GM08714 (cell line): ENCODE measurements at regions not wholly inside any gene's neighbourhood (a gene's known extent, or its start where the extent isn't known, plus 50 kb on each side); places are given as distances from the start of the nearest gene placed in this dataset.

ENCODE experiments used
- H3K4me3 ChIP-seq: fragments of 200-500 bp; sonication (Bioruptor generic); 2 replicates; pipeline ENCODE4 v1.5.1; 2014; ENCODE audit warnings: mild to moderate bottlenecking, low read length, inconsistent platforms
- ZNF274 ChIP-seq: IDR thresholded peaks from 2 replicates; pipeline ENCODE4 v1.6.1; 2012; ENCODE audit warnings: mild to moderate bottlenecking, low read depth, low read length

DNA sequence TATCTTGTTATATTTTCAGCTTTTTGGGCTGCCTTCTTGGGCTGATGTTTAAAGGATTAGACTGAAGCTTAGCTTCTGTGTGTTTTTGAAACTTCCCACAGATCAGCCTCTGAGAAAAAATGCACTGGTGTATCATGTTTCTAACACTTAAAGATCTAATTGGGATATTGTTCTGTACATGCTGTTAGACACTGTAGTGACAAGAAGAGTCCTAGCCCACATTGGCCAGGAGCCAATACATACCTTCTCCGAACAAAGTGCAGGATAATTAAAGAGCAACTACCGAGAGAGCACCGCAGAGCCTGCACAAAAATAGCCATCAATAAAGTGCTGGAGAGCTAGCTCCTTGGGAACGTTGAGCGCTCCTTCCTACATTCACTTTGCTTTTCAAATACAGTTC is 289.4 kb upstream of the SP8 start:
- no peak for TF ChIP-seq ZNF274
- no peak overlapping the region for H3K4me3 ChIP-seq

GRCh38 chr7:21076574-21076973 is 289.9 kb upstream of the SP8 start:
- no peak for TF ChIP-seq ZNF274
- H3K4me3 ChIP-seq = no peak overlapping the region

DNA sequence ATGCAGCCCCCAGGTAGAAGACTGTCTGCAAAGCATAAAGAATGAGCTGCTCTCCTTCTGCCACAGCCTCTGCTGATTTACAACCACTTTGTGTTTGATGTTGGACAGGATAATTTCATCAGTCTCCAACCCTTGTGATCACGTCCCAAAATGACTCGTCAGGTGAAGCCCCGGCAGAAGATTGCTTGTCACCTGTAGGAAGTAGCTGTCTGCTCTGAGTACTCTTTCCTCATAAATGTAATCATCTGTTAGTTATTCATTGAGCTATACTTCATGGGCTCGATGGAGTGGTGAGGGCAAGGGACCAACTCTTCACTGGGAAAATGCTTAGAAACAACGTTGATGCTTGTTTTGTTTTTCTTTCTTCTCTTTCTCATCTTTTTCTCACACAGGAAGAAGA is 290.9 kb upstream of the SP8 start:
- H3K4me3 ChIP-seq = no peak overlapping the region
- no peak for TF ChIP-seq ZNF274

DNA sequence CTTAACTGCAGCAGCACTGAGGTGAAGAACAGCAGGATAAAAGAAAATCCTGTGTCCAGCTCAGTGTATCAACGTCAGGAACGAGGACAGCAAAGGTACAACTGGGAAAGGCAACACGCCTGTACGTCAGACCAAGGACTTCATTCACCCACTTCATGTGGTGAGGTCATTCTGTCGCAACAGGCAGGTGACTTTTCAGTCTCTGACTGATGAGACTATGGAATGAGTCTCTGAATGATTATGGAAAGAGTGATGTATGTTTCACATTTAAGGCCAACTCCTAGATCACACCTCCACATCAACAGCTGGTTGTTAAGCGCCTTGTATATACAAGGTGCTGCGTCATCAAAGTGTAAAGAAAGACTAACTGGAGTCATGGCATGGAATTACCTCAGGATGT is 297.6 kb upstream of the SP8 start:
- no peak for TF ChIP-seq ZNF274
- no peak overlapping the region for H3K4me3 ChIP-seq

DNA sequence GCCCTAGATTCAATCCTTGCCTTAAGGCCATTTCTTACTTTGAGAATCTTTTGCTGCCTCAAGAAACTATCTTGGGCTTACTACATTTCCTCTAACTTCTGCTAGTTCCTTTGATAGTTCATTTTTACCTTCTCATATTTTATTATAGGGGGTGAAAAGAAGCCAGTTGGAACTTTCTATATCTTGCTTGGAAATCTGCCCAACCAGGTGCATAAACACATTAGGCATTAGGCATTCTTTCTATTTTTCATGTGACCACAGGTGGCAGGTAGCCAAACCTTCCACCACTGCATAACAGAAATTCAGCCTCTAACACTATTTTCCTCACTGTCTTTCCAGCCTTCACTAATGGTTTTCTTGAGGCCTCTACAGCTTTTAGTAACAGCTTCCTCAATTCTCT is 300.0 kb upstream of the SP8 start:
- no peak overlapping the region for H3K4me3 ChIP-seq
- no peak for TF ChIP-seq ZNF274

- TF ChIP-seq ZNF274 = no peak
- no peak overlapping the region for H3K4me3 ChIP-seq
Measured at GRCh38 chr7:21089653-21090052, 303.0 kb upstream of the SP8 start.

DNA sequence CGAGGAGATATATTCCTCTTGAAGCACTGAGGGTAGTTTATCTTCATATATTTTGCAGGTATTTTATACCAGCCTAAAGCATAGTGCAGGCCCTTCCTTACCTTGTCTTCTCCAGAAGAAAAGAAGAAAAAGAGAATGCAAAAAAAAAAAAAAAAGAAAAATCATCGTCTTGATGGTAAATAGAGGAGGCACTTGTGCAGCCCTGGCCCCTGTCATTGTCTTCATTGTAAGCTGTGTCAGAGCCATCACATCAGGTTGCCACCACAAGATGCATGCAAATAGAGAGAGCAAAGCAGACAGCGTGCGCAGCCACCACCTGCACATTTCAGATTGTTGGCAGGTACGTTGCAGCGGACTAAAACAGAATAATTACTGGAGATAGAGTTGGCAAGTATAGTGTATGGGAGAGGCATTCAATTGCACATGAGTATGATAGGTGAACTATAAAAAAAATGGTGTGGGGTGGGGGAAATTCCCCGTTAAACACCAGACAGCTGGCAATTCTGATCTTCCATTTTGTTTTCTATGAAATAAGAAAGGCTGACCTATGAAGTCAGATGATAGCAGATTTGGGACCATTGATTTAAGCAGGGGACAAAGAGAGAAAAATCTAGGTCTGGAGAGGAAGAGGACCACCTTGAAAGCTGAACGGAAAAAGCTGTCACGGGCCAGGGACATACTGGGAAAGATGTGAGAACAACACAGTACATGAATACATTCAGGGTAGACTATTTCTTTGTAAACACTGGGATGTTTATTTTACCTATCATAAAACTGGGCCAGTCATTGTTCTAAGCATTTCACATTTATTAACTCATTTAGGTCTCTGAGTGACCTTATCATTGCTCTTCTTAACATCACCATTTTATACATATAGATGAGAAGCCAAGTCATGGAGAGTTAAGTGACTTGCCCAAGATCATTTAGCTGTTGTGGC is 306.3 kb upstream of the SP8 start:
- H3K4me3 ChIP-seq = no peak overlapping the region
- no peak for TF ChIP-seq ZNF274

DNA sequence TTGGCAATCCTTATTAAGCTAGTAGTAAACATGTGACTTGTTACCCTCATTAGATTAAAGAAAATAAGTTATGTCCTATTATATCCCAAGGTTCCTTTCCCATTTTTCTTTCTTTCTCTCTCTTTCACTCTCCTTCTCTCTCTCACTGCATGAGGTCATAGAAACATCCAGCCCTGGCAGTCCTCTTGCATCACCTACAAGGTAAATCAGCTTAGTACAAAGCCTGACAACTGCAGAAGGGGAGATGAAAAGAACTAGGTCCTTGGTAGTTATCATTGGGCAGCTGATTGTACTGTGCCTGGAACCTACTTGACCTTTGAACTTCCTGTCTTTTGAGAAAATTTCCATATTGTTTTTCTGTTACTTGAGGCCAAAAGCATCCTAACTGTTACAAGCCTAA is 307.9 kb upstream of the SP8 start:
- H3K4me3 ChIP-seq = no peak overlapping the region
- TF ChIP-seq ZNF274 = no peak

GRCh38 chr7:21099432-21099831 is 312.7 kb upstream of the SP8 start:
- no peak for TF ChIP-seq ZNF274
- no peak overlapping the region for H3K4me3 ChIP-seq

DNA sequence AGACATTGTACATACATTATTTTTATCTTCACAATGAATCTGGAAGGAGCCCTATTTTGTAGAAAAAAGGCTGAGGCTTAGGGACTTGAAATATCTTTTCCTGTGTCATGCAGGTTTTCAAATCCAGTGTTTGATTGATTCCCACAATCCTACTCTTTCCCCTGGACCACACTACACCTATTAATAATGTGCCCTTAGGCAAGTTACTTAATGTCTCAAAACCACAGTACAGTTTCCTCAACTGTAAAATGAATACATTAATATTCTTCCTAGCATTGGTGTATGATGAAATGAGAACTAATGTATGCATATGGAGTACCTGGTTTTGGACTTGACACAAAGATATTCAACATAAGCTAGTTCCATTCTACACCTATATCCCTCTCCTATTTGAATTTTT is 313.3 kb upstream of the SP8 start:
- TF ChIP-seq ZNF274 = no peak
- no peak overlapping the region for H3K4me3 ChIP-seq

GRCh38 chr7:21101541-21101940 is 314.9 kb upstream of the SP8 start:
- no peak overlapping the region for H3K4me3 ChIP-seq
- no peak for TF ChIP-seq ZNF274

DNA sequence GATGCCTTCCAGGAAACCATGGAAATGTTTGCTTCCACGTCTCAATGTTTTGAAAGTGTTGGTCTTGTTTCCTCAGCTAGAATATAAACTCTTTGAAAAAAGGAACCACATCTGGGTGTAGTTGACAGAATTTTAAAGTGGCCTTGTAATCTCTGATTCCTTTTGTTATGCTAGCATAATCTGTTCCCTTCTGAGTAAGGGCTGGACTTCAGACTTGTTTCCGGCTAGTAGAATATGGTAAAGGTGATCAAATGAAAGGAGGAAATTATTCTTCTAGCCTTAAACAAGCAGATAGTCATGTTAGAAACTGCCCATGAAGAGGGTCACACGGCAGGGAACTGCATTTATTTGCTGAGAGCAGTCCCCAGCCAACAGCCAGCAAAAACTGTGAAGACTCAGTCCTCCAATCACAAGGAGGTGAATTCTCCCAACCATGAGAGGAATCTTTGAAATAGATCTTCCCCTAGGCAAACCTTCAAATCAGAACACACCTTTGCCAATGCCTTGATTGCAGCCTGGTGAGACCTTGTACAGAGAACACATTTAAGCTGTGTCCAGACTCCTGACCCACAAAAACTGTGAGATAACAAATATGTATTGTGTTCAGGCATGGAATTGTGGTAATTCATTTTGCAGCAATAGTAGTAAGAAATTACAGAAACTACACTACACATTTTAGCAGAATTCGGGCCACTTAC is 316.9 kb upstream of the SP8 start:
- TF ChIP-seq ZNF274 = no peak
- H3K4me3 ChIP-seq = no peak overlapping the region

DNA sequence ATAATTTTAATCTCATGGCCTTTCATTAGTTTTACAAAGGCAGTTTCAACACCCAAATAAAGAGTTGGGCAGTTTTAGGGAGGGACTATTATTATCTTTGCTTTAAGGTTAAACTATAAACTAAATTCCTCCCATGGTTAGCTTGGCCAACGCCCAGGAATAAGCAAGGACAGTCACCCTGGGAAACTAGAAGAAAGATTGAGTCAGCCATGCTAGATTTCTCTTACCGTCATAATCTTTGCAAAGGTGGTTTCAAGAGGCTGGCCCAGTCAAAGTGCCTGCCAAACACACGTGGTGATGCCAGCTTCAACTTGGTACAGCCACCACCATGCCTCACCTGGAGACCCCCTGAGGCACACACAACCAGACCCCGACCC is 317.4 kb upstream of the SP8 start:
- H3K4me3 ChIP-seq = no peak overlapping the region
- TF ChIP-seq ZNF274 = no peak

GRCh38 chr7:21106296-21106732 is 319.6 kb upstream of the SP8 start:
- no peak overlapping the region for H3K4me3 ChIP-seq
- no peak for TF ChIP-seq ZNF274

DNA sequence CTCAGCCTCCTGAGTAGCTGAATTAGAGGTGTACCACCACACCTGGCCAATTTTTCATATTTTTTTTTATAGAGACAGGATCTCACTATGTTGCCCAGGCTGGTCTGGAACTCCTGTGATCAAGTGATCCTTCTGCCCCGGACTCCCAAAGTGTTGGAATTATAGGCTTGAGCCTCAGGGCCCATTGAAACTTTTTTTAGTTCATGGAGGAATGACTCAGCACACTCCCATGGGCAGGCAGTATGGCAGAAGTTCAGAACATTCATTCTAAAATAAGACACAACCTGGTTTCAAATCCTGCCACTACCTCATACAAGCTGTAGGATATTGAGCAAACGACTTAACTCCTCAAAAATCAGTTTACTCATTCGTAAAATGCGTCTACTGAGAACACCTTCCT is 320.4 kb upstream of the SP8 start:
- no peak overlapping the region for H3K4me3 ChIP-seq
- no peak for TF ChIP-seq ZNF274
